Naive B cell (primary cell): ENCODE measurements at regions not wholly inside any gene's neighbourhood (a gene's known extent, or its start where the extent isn't known, plus 50 kb on each side); places are given as distances from the start of the nearest gene placed in this dataset.
A peak's percentile ranks its signal among the peaks of the same experiment; 100 is the strongest.

ENCODE experiments used
- ATAC-seq, 2 donors: fragments of 150-1000 bp; cut with Tn5 transposase; 2 replicates each; pipeline ENCODE4 v1.10.0; 2021; ENCODE audit warnings: low read depth in 2 of 2, mild to moderate bottlenecking in 2 of 2, moderate library complexity in 2 of 2
- DNase-seq: peaks from one replicate; pipeline ENCODE4 v3.0.0; 2022
- H3K27ac Mint-ChIP-seq, 6 donors: one replicate each; pipeline ENCODE4 v1.8.0; 2020 to 2022; ENCODE audit warnings: mild to moderate bottlenecking in 6 of 6, mixed read lengths in 6 of 6, moderate library complexity in 5 of 6, inconsistent platforms in 2 of 6
- H3K27me3 Mint-ChIP-seq, 3 donors: one replicate each; pipeline ENCODE4 v1.8.0; 2021 to 2022; ENCODE audit warnings: mixed read lengths in 3 of 3, mild to moderate bottlenecking in 1 of 3
- H3K36me3 Mint-ChIP-seq, 2 donors: one replicate each; pipeline ENCODE4 v1.8.0; 2020 to 2022; ENCODE audit warnings: mixed read lengths in 2 of 2, inconsistent platforms in 1 of 2, mild to moderate bottlenecking in 1 of 2
- H3K4me1 Mint-ChIP-seq, 3 donors: one replicate each; pipeline ENCODE4 v1.8.0; 2020 to 2022; ENCODE audit warnings: mixed read lengths in 3 of 3, inconsistent platforms in 1 of 3, mild to moderate bottlenecking in 1 of 3, moderate library complexity in 1 of 3
- H3K4me3 Mint-ChIP-seq, 8 donors: one replicate each; pipeline ENCODE4 v1.8.0; 2020 to 2022; ENCODE audit warnings: mild to moderate bottlenecking in 8 of 8, mixed read lengths in 8 of 8, moderate library complexity in 8 of 8, inconsistent platforms in 2 of 8
- H3K9me3 Mint-ChIP-seq, 7 donors: one replicate each; pipeline ENCODE4 v1.8.0; 2020 to 2022; ENCODE audit warnings: mixed read lengths in 7 of 7, mild to moderate bottlenecking in 5 of 7, inconsistent platforms in 2 of 7, moderate library complexity in 1 of 7

DNA sequence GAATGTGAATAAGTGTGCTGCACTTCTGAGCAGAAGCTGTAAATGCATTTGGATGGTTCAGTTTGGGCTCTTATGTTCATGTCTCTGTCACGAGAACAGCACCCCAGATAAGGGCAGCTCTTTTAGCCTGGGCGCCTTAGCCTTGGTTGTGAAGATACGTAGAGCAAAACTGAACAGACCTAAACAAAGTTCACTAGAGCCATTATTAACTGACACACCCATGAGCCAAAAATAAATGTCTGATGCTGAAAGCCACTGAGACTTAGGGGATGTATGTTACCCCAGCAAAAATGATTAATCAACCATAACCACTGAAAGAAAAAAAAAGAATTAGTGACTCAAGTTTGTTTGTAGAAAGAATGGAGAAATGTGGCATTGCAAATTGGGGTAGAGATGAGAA, 343.4 kb downstream of the BCAT1 start:
- peaks cover 0 to 11% (median 4%) of the 10 kb centered on the region in 7 donors for H3K9me3 Mint-ChIP-seq
- peak overlapping the region; percentile 0 to 62 (median 16) for H3K27ac Mint-ChIP-seq
- DNase-seq (no peak), ATAC-seq (peak in 1 of 2 donors; percentile 51)
- peak overlapping the region in 2 of 8 donors; percentile 8 to 61 for H3K4me3 Mint-ChIP-seq
- peaks cover 19 to 37% (median 24%) of the 10 kb centered on the region in 3 donors for H3K4me1 Mint-ChIP-seq
- no peaks in the 10 kb centered on the region for H3K27me3 Mint-ChIP-seq
- H3K36me3 Mint-ChIP-seq, result no peaks in the 10 kb centered on the region

DNA sequence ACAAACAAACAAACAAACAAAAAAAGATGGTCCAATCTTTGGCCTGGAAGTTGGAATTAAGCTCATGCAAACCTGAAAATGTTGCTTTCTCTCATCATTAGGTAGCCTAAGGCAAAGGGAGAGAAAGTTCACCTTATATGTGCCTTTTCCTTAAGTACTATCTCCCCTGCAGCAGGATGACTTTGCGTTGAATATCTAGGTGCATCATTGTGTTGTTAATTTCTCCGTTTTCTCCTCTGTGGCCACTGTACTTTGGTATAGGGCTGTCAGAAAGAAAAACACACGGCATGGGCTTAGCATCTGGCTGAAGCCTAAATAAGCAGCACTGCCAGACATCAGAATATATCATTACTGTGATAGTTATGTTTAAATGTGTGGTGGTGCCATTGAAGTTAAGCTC, 345.5 kb downstream of the BCAT1 start:
- DNase-seq (no peak), ATAC-seq (no peak)
- peaks cover 31 to 55% (median 37%) of the 10 kb centered on the region in 3 donors for H3K4me1 Mint-ChIP-seq
- H3K36me3 Mint-ChIP-seq, result no peaks in the 10 kb centered on the region
- H3K27me3 Mint-ChIP-seq, result no peaks in the 10 kb centered on the region
- peak overlapping the region in 2 of 8 donors; percentile 6 to 15 for H3K4me3 Mint-ChIP-seq
- peaks cover 0 to 6% (median 2%) of the 10 kb centered on the region in 7 donors for H3K9me3 Mint-ChIP-seq
- H3K27ac Mint-ChIP-seq, result peak overlapping the region in 1 of 6 donors; percentile 41

DNA sequence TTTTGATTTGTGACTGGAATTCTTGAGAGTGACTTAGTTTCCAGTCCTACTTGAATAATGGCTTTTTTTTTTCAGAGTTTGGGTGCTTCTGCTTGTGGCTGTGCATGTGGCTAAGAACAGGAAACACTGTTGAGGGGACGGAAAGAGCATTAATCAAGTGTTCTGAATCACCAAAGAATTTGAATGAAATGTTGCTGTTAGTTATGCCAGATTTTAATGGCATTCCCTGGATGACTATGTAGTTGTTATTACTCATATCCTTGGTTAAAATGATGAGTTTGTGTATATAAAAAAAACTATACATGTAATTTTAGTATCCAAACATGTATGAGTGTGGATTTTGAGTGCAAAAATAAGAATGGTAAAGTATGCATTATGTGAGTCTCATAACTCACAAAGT, 347.9 kb downstream of the BCAT1 start:
- peaks cover 31 to 52% (median 36%) of the 10 kb centered on the region in 3 donors for H3K4me1 Mint-ChIP-seq
- DNase-seq, result no peak
- H3K4me3 Mint-ChIP-seq, result peak overlapping the region in 5 of 8 donors; percentile 22 to 69 (median 44)
- peak; percentile 34 to 45 for ATAC-seq
- no peaks in the 10 kb centered on the region for H3K27me3 Mint-ChIP-seq
- no peak overlapping the region for H3K27ac Mint-ChIP-seq
- H3K9me3 Mint-ChIP-seq, result peaks cover 0 to 5% (median 0%) of the 10 kb centered on the region in 7 donors
- no peaks in the 10 kb centered on the region for H3K36me3 Mint-ChIP-seq

- Mint-ChIP-seq H3K27me3 (no peaks in the 10 kb centered on the region), H3K4me1 (peaks cover 29 to 47% (median 32%) of the 10 kb centered on the region in 3 donors), H3K36me3 (no peaks in the 10 kb centered on the region), H3K9me3 (peaks cover 0 to 4% (median 0%) of the 10 kb centered on the region in 7 donors), H3K4me3 (peak overlapping the region in 5 of 8 donors; percentile 22 to 69 (median 44)), H3K27ac (no peak overlapping the region)
- ATAC-seq (peak in 1 of 2 donors; percentile 20), DNase-seq (no peak)
These were observed 348.4 kb downstream of the BCAT1 start for GRCh38 chr12:24600551-24600950.

- peak; percentile 33 for DNase-seq
- Mint-ChIP-seq H3K4me3 (peak overlapping the region in 5 of 8 donors; percentile 17 to 63 (median 40)), H3K9me3 (peaks cover 0 to 3% (median 0%) of the 10 kb centered on the region in 7 donors), H3K36me3 (no peaks in the 10 kb centered on the region), H3K27me3 (no peaks in the 10 kb centered on the region), H3K27ac (peak overlapping the region in 3 of 6 donors; percentile 0 to 93 (median 6)), H3K4me1 (peaks cover 24 to 39% (median 27%) of the 10 kb centered on the region in 3 donors)
- peak; percentile 83 to 87 for ATAC-seq
These were observed 349.2 kb downstream of the BCAT1 start for GRCh38 chr12:24599736-24600135.

DNA sequence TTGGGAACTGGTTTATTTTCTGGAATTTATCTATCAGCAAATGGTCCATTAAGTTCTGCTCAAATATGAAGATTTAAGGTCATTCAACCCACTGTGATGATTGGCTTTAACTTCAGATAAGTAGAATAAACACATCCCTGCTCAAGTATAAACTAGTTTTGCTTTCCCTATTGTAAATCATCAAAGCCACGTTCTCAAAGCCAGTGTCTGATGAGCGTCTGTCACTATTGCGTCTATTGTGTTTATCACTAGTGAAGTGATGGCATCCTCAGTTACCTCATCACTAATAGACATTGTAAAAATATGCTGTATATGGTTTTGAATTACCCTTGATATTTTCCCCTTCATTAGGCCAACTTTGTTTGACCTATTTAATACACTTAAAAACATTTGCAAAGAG, 351.3 kb downstream of the BCAT1 start:
- peaks cover 26 to 32% (median 26%) of the 10 kb centered on the region in 3 donors for H3K4me1 Mint-ChIP-seq
- no peak overlapping the region for H3K27ac Mint-ChIP-seq
- H3K27me3 Mint-ChIP-seq, result no peaks in the 10 kb centered on the region
- H3K9me3 Mint-ChIP-seq, result peaks cover 0 to 3% (median 0%) of the 10 kb centered on the region in 7 donors
- ATAC-seq (no peak), DNase-seq (no peak)
- no peaks in the 10 kb centered on the region for H3K36me3 Mint-ChIP-seq
- H3K4me3 Mint-ChIP-seq, result no peak overlapping the region

DNA sequence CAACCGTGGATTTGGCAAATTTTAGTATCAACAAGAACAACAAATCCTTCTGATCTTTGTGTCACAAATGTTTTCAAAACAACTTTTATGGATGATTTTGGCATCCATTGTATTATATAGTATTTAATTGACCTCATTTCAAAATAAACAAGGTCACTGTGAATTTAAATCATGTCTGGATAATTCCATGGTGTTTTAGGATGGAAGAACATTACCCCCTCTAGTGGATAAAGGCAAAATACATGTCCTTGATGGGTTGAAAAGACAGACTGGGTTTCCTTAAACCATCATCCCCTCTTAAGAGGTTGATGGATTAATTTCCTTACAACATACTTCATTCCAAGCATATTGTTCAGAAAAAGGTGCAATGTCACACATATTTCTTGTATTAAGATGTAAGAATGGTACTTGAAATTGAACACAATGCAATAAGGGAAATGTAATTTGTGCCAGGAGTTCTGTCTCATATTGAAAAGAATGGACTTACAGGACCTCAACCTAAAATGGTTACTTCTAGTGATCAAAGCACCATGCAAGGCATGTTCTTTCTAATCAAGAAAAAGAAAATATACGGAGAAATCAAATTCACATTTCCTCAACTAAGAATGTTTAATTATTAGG, 352.0 kb downstream of the BCAT1 start:
- Mint-ChIP-seq H3K36me3 (no peaks in the 10 kb centered on the region), H3K9me3 (peaks cover 0 to 3% (median 0%) of the 10 kb centered on the region in 7 donors), H3K4me1 (peaks cover 26 to 34% (median 28%) of the 10 kb centered on the region in 3 donors), H3K27me3 (no peaks in the 10 kb centered on the region), H3K27ac (no peak overlapping the region), H3K4me3 (no peak overlapping the region)
- no peak for DNase-seq
- ATAC-seq, result no peak

DNA sequence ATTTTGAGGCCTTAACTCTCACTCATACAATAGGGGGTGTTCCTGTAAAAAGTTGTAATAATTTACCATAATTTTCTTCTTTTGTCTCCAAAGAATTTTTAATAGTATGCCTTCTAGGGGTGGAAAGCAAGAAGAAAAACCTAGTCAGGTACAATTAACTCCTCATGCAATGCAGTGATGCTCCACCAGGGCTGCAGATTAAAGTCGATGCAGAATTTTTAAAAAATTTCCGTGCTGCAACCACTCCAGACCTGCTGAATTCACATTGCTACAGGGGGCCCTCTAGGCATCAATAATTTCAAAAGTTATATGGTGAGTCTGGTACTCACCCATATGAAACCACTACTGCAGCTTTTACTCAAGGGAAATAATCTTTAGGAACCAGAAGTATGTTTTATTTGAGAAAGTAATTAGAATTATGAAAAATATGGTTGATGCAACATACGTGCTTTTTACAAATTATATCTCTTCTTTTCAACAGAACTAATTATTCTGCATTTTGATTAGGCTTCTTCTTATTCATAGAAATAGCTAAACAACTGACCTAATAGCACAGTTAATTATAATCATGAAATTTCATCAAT, 353.2 kb downstream of the BCAT1 start:
- no peak for DNase-seq
- ATAC-seq, result no peak
- no peaks in the 10 kb centered on the region for H3K27me3 Mint-ChIP-seq
- H3K36me3 Mint-ChIP-seq, result no peaks in the 10 kb centered on the region
- H3K4me1 Mint-ChIP-seq, result peaks cover 21 to 29% (median 24%) of the 10 kb centered on the region in 3 donors
- no peak overlapping the region for H3K4me3 Mint-ChIP-seq
- H3K27ac Mint-ChIP-seq, result no peak overlapping the region
- H3K9me3 Mint-ChIP-seq, result peaks cover 0 to 3% (median 0%) of the 10 kb centered on the region in 7 donors

- no peaks in the 10 kb centered on the region for H3K36me3 Mint-ChIP-seq
- peaks cover 0 to 14% (median 10%) of the 10 kb centered on the region in 3 donors for H3K4me1 Mint-ChIP-seq
- H3K27me3 Mint-ChIP-seq, result no peaks in the 10 kb centered on the region
- no peak overlapping the region for H3K27ac Mint-ChIP-seq
- no peak overlapping the region for H3K4me3 Mint-ChIP-seq
- DNase-seq, result no peak
- no peak for ATAC-seq
- no peaks in the 10 kb centered on the region for H3K9me3 Mint-ChIP-seq
These were observed 357.0 kb downstream of the BCAT1 start for GRCh38 chr12:24591715-24592440.

- H3K27ac Mint-ChIP-seq, result no peak overlapping the region
- DNase-seq, result no peak
- no peaks in the 10 kb centered on the region for H3K9me3 Mint-ChIP-seq
- H3K27me3 Mint-ChIP-seq, result no peaks in the 10 kb centered on the region
- ATAC-seq, result no peak
- H3K4me1 Mint-ChIP-seq, result peaks cover 0 to 14% (median 10%) of the 10 kb centered on the region in 3 donors
- no peak overlapping the region for H3K4me3 Mint-ChIP-seq
- H3K36me3 Mint-ChIP-seq, result no peaks in the 10 kb centered on the region
These were observed 357.7 kb downstream of the BCAT1 start for GRCh38 chr12:24591079-24591626.

GRCh38 chr12:24586293-24586692, 362.6 kb downstream of the BCAT1 start:
- H3K27ac Mint-ChIP-seq, result no peak overlapping the region
- peaks cover 0 to 6% (median under 1%) of the 10 kb centered on the region in 7 donors for H3K9me3 Mint-ChIP-seq
- H3K4me1 Mint-ChIP-seq, result peaks cover 10 to 12% (median 10%) of the 10 kb centered on the region in 3 donors
- ATAC-seq (no peak), DNase-seq (no peak)
- H3K4me3 Mint-ChIP-seq, result no peak overlapping the region
- H3K27me3 Mint-ChIP-seq, result no peaks in the 10 kb centered on the region
- no peaks in the 10 kb centered on the region for H3K36me3 Mint-ChIP-seq

- DNase-seq (no peak), ATAC-seq (peak in 1 of 2 donors; percentile 28)
- peak overlapping the region in 3 of 8 donors; percentile 30 to 72 (median 58) for H3K4me3 Mint-ChIP-seq
- H3K9me3 Mint-ChIP-seq, result peaks cover 5 to 18% (median 13%) of the 10 kb centered on the region in 7 donors
- peak overlapping the region in 1 of 6 donors; percentile 6 for H3K27ac Mint-ChIP-seq
- H3K27me3 Mint-ChIP-seq, result no peaks in the 10 kb centered on the region
- peaks cover 1 to 12% of the 10 kb centered on the region in 2 donors for H3K36me3 Mint-ChIP-seq
- H3K4me1 Mint-ChIP-seq, result peaks cover 10 to 12% (median 10%) of the 10 kb centered on the region in 3 donors
These were observed 364.7 kb downstream of the BCAT1 start for GRCh38 chr12:24584032-24584675.
